Suprapubic skin (tissue), 4 donors: ENCODE measurements at regions not wholly inside any gene's neighbourhood (a gene's known extent, or its start where the extent isn't known, plus 50 kb on each side); places are given as distances from the start of the nearest gene placed in this dataset.

Source experiments
- DNase-seq, 2 donors: peaks; one replicate each; pipeline ENCODE4 v3.0.0-alpha.2; 2019; ENCODE audit warnings: low spot score in 2 of 2
- H3K27ac ChIP-seq: fragments of 200-600 bp; sonication (generic); one replicate; pipeline ENCODE4 v1.5.1; 2019
- H3K27me3 ChIP-seq: fragments of 200-600 bp; sonication (generic); one replicate; pipeline ENCODE4 v1.5.1; 2019
- H3K36me3 ChIP-seq: fragments of 200-600 bp; sonication (generic); one replicate; pipeline ENCODE4 v1.5.1; 2019
- H3K4me1 ChIP-seq: fragments of 200-600 bp; sonication (generic); one replicate; pipeline ENCODE4 v1.5.1; 2019
- H3K4me3 ChIP-seq: fragments of 200-600 bp; sonication (generic); one replicate; pipeline ENCODE4 v1.5.1; 2019; ENCODE audit warnings: mild to moderate bottlenecking
- H3K9me3 ChIP-seq: fragments of 200-600 bp; sonication (generic); one replicate; pipeline ENCODE4 v1.5.1; 2019
- EP300 ChIP-seq: sonication (generic); formaldehyde crosslinking; IDR thresholded peaks from one replicate; pipeline ENCODE4 v1.6.1; 2017; ENCODE audit warnings: antibody characterized with exemption
- POLR2A ChIP-seq, 2 donors: fragments of 450-650 bp; IDR thresholded peaks; one replicate each; pipeline ENCODE4 v1.6.1; 2017; ENCODE audit warnings: antibody characterized with exemption in 2 of 2, mild to moderate bottlenecking in 2 of 2, moderate library complexity in 2 of 2
- POLR2AphosphoS5 ChIP-seq, 3 donors: sonication (generic); formaldehyde crosslinking; IDR thresholded peaks; one replicate each; pipeline ENCODE4 v1.6.1; 2017; ENCODE audit warnings: antibody characterized with exemption in 3 of 3
- WGBS: methylation state at CpG from one replicate; pipeline ENCODE4 v1.1.5; 2018; 5-methylcytosine and 5-hydroxymethylcytosine counted together
- TF ChIP-seq, protein P1 (sequence below), 2 donors: fragments of 200-600 bp in 1 of 2; fragments of 450-650 bp in 1 of 2; sonication (generic) in 1 of 2; IDR thresholded peaks; one replicate each; pipeline ENCODE4 v1.5.1; 2016 to 2019; ENCODE audit warnings: antibody characterized with exemption in 2 of 2, mild to moderate bottlenecking in 1 of 2, moderate library complexity in 1 of 2

GRCh38 chr5:119896826-119897536, 267.6 kb downstream of the FAM170A start:
- Histone ChIP-seq H3K27ac (no peak overlapping the region), H3K27me3 (no peaks in the 10 kb centered on the region), H3K36me3 (no peaks in the 10 kb centered on the region), H3K4me3 (no peak overlapping the region), H3K9me3 (no peaks in the 10 kb centered on the region), H3K4me1 (no peaks in the 10 kb centered on the region)
- no peak for DNase-seq
- WGBS: 87% methylated on average over 2 of the region's 2 CpGs
- TF ChIP-seq EP300: no peak
- TF ChIP-seq, protein P1, sequence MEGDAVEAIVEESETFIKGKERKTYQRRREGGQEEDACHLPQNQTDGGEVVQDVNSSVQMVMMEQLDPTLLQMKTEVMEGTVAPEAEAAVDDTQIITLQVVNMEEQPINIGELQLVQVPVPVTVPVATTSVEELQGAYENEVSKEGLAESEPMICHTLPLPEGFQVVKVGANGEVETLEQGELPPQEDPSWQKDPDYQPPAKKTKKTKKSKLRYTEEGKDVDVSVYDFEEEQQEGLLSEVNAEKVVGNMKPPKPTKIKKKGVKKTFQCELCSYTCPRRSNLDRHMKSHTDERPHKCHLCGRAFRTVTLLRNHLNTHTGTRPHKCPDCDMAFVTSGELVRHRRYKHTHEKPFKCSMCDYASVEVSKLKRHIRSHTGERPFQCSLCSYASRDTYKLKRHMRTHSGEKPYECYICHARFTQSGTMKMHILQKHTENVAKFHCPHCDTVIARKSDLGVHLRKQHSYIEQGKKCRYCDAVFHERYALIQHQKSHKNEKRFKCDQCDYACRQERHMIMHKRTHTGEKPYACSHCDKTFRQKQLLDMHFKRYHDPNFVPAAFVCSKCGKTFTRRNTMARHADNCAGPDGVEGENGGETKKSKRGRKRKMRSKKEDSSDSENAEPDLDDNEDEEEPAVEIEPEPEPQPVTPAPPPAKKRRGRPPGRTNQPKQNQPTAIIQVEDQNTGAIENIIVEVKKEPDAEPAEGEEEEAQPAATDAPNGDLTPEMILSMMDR (IDR thresholded peaks at IDR 0.05): no peak
- no peak for TF ChIP-seq POLR2A (IDR thresholded peaks at IDR 0.05)
- TF ChIP-seq POLR2AphosphoS5 (IDR thresholded peaks at IDR 0.05): no peak

- no peaks in the 10 kb centered on the region for H3K27me3 ChIP-seq
- no peaks in the 10 kb centered on the region for H3K4me1 ChIP-seq
- WGBS: 74% methylated on average over 6 of the region's 6 CpGs
- TF ChIP-seq POLR2AphosphoS5 (IDR thresholded peaks at IDR 0.05) (no peak), POLR2A (IDR thresholded peaks at IDR 0.05) (no peak), EP300 (no peak)
- TF ChIP-seq, protein P1 (IDR thresholded peaks at IDR 0.05): no peak
- H3K27ac ChIP-seq: no peak overlapping the region
- no peaks in the 10 kb centered on the region for H3K36me3 ChIP-seq
- no peaks in the 10 kb centered on the region for H3K9me3 ChIP-seq
- H3K4me3 ChIP-seq: no peak overlapping the region
- DNase-seq: no peak
These were observed 268.4 kb downstream of the FAM170A start for GRCh38 chr5:119897537-119898370.

DNA sequence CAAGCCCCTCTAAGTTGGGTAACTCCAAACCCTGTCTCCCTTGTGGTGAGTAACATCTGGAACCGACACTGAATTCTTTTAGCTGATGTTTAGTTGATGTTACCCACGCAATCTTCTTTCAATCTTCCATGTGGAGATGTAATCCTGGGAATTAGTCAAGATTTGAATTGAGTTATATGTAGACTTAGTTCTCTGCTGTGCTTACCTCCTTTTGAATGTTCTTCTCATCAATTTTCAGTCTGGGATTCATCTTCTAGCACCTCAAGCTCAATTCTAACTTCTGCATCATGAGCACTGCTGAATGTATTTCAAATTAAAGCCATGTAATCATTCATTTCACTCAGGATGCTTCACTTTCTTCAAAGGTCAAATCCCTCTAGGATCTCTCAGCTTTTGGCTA, 270.6 kb downstream of the FAM170A start:
- Histone ChIP-seq H3K9me3 (no peaks in the 10 kb centered on the region), H3K36me3 (no peaks in the 10 kb centered on the region), H3K27ac (no peak overlapping the region), H3K27me3 (no peaks in the 10 kb centered on the region), H3K4me1 (no peaks in the 10 kb centered on the region), H3K4me3 (no peak overlapping the region)
- DNase-seq: no peak
- TF ChIP-seq POLR2AphosphoS5 (IDR thresholded peaks at IDR 0.05) (no peak), POLR2A (IDR thresholded peaks at IDR 0.05) (no peak), EP300 (no peak)
- TF ChIP-seq, protein P1 (IDR thresholded peaks at IDR 0.05): no peak
- WGBS: 65% methylated on average over 2 of the region's 2 CpGs

- no peak overlapping the region for H3K27ac ChIP-seq
- no peaks in the 10 kb centered on the region for H3K27me3 ChIP-seq
- no peak overlapping the region for H3K4me3 ChIP-seq
- H3K9me3 ChIP-seq: no peaks in the 10 kb centered on the region
- DNase-seq: no peak
- no peak for TF ChIP-seq POLR2AphosphoS5 (IDR thresholded peaks at IDR 0.05)
- TF ChIP-seq EP300: no peak
- TF ChIP-seq POLR2A (IDR thresholded peaks at IDR 0.05): no peak
- TF ChIP-seq, protein P1 (IDR thresholded peaks at IDR 0.05): no peak
- H3K36me3 ChIP-seq: no peaks in the 10 kb centered on the region
- 85% methylated on average over 2 of the region's 2 CpGs for WGBS
- no peaks in the 10 kb centered on the region for H3K4me1 ChIP-seq
These were observed 273.2 kb downstream of the FAM170A start for GRCh38 chr5:119902593-119902992.

DNA sequence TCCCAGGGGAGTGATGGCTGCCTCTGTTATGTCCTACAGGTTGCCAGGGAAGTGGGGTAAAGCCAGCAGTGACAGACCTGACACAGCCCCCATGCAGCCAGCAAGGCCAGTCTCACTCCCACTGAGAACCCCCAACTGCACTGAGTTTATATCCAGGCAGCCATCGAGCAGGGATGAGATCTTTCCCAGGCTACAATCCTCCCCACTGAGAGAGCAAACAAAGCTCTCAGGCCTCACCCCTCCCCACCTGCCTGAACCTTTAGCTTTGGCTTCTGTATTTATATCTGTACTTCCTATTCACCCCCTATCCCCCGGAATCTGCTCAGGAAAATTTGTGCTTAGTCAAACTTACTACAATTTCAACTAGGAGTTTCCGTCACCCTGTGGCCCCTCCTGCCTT, 284.1 kb downstream of the FAM170A start:
- no peak overlapping the region for H3K27ac ChIP-seq
- no peak for TF ChIP-seq POLR2AphosphoS5 (IDR thresholded peaks at IDR 0.05)
- TF ChIP-seq, protein P1 (IDR thresholded peaks at IDR 0.05): no peak
- DNase-seq: no peak
- no peaks in the 10 kb centered on the region for H3K4me1 ChIP-seq
- no peaks in the 10 kb centered on the region for H3K27me3 ChIP-seq
- H3K4me3 ChIP-seq: no peak overlapping the region
- H3K9me3 ChIP-seq: peaks cover 4% of the 10 kb centered on the region
- WGBS: 71% methylated on average over 3 of the region's 3 CpGs
- H3K36me3 ChIP-seq: no peaks in the 10 kb centered on the region
